H1 (cell line): ENCODE measurements at regions not wholly inside any gene's neighbourhood (a gene's known extent, or its start where the extent isn't known, plus 50 kb on each side); places are given as distances from the start of the nearest gene placed in this dataset.

Experiments used
- CTCF ChIA-PET: fragments of 300-600 bp; sonication (Branson Sonifier 250); formaldehyde crosslinking; loops from one replicate; lab custom pipeline; 2021; ENCODE audit not compliant: partially characterized antibody; lab: Charles Lee
- POLR2A ChIA-PET: fragments of 300-600 bp; sonication (Branson Sonifier 250); formaldehyde crosslinking; loops from one replicate; lab custom pipeline; 2021; ENCODE audit warnings: inconsistent platforms; ENCODE audit not compliant: partially characterized antibody; lab: Charles Lee
- DNase-seq, 2 experiments: peaks; one replicate each; pipeline versions ENCODE4 v3.0.0 to v3.0.0-alpha.2; 2010 to 2022; ENCODE audit warnings: low spot score in 2 of 2, low read depth in 1 of 2, mixed read lengths in 1 of 2
- FAIRE-seq: peaks from 2 replicates; lab custom pipeline; 2011; peaks lifted over from hg19 to GRCh38; lab: Jason Lieb, UNC
- H2AFZ ChIP-seq: 2 replicates; pipeline ENCODE4 v1.8.1; 2012; ENCODE audit warnings: low read length, inconsistent platforms
- H2AK5ac ChIP-seq: 2 replicates; pipeline ENCODE4 v1.6.1; 2013; ENCODE audit warnings: low read depth, low read length
- H2BK120ac ChIP-seq: replicated peaks from 2 replicates; pipeline ENCODE3; 2013; ENCODE audit warnings: low read depth, low read length, inconsistent platforms
- H2BK12ac ChIP-seq: 2 replicates; pipeline ENCODE4 v1.6.1; 2013; ENCODE audit warnings: low read depth, low read length
- H2BK15ac ChIP-seq: 2 replicates; pipeline ENCODE4 v1.6.1; 2013; ENCODE audit warnings: low read length
- H2BK20ac ChIP-seq: 2 replicates; pipeline ENCODE4 v1.6.1; 2013; ENCODE audit warnings: low read length
- H2BK5ac ChIP-seq: 2 replicates; pipeline ENCODE4 v1.6.1; 2013; ENCODE audit warnings: low read depth, low read length
- H3K14ac ChIP-seq: 2 replicates; pipeline ENCODE4 v1.6.1; 2013; ENCODE audit warnings: inconsistent platforms; ENCODE audit not compliant: insufficient read length
- H3K18ac ChIP-seq: 2 replicates; pipeline ENCODE4 v1.6.1; 2013; ENCODE audit warnings: low read length; ENCODE audit errors: extremely low read depth
- H3K23ac ChIP-seq: 2 replicates; pipeline ENCODE4 v1.6.1; 2013; ENCODE audit warnings: inconsistent platforms; ENCODE audit not compliant: insufficient read length
- H3K23me2 ChIP-seq: 2 replicates; pipeline ENCODE4 v1.6.1; 2013; ENCODE audit warnings: low read depth, low read length
- H3K27ac ChIP-seq: 2 replicates; pipeline ENCODE4 v1.6.1; 2011; ENCODE audit warnings: low read depth, low read length, inconsistent platforms
- H3K27me3 ChIP-seq, 4 experiments: replicated peaks in 1 of 4; 1 replicate in 1 of 4; 2 replicates in 3 of 4; pipeline versions ENCODE4 v1.6.1 to v1.8.1; 2011 to 2013; ENCODE audit warnings: low read length in 3 of 4, mild to moderate bottlenecking in 3 of 4, inconsistent platforms in 2 of 4, mixed read lengths in 2 of 4, moderate library complexity in 1 of 4; ENCODE audit not compliant: control insufficient read depth in 3 of 4, insufficient read depth in 3 of 4; ENCODE audit errors: extremely low read depth in 1 of 4
- H3K36me3 ChIP-seq, 4 experiments: 2 replicates each; pipeline versions ENCODE4 v1.6.1 to v1.8.1; 2011 to 2013; ENCODE audit warnings: mild to moderate bottlenecking in 4 of 4, low read length in 3 of 4, moderate library complexity in 2 of 4, control low read depth in 1 of 4, inconsistent platforms in 1 of 4; ENCODE audit not compliant: insufficient read depth in 4 of 4, control insufficient read depth in 2 of 4
- H3K4ac ChIP-seq: replicated peaks from 2 replicates; pipeline ENCODE3; 2013; ENCODE audit warnings: low read length, low read depth, mixed read lengths, inconsistent platforms; ENCODE audit not compliant: insufficient read length
- H3K4me1 ChIP-seq, 4 experiments: replicated peaks in 1 of 4; 1 replicate in 1 of 4; 2 replicates in 3 of 4; pipeline versions ENCODE4 v1.6.1 to v1.8.1; 2011 to 2013; ENCODE audit warnings: low read length in 3 of 4, inconsistent platforms in 2 of 4, mixed read lengths in 1 of 4; ENCODE audit not compliant: insufficient read depth in 4 of 4, control insufficient read depth in 3 of 4
- H3K4me2 ChIP-seq, 2 experiments: 2 replicates each; pipeline versions ENCODE4 v1.6.1 to v1.8.1; 2011 to 2013; ENCODE audit warnings: low read depth in 2 of 2, low read length in 2 of 2, control low read depth in 1 of 2, inconsistent platforms in 1 of 2, mild to moderate bottlenecking in 1 of 2; ENCODE audit not compliant: insufficient read depth in 1 of 2
- H3K4me3 ChIP-seq, 4 experiments: fragments of 200-600, 300-600 bp in 1 of 4; sonication (generic), shearing (Covaris generic), sonication (Bioruptor Twin) in 1 of 4; 2 replicates each; pipeline versions ENCODE4 v1.5.1 to v1.8.1; 2011 to 2016; ENCODE audit warnings: low read length in 4 of 4, low read depth in 3 of 4, control low read depth in 2 of 4, inconsistent platforms in 2 of 4, mild to moderate bottlenecking in 2 of 4, mixed read lengths in 1 of 4, moderate library complexity in 1 of 4; ENCODE audit not compliant: insufficient read depth in 2 of 4; ENCODE audit errors: extremely low read depth in 1 of 4
- H3K56ac ChIP-seq: replicated peaks from 2 replicates; pipeline ENCODE3; 2013; ENCODE audit warnings: low read depth, mild to moderate bottlenecking, mixed read lengths, low read length, inconsistent platforms; ENCODE audit not compliant: insufficient read length
- H3K79me1 ChIP-seq: 2 replicates; pipeline ENCODE4 v1.6.1; 2013; ENCODE audit warnings: low read depth, low read length, control low read depth
- H3K79me2 ChIP-seq, 2 experiments: 2 replicates each; pipeline versions ENCODE4 v1.6.1 to v1.8.1; 2012 to 2013; ENCODE audit warnings: low read length in 2 of 2, mild to moderate bottlenecking in 2 of 2, inconsistent platforms in 1 of 2; ENCODE audit not compliant: insufficient read depth in 2 of 2, control insufficient read depth in 1 of 2
- H3K9ac ChIP-seq, 4 experiments: replicated peaks in 1 of 4; 1 replicate in 1 of 4; 2 replicates in 3 of 4; pipeline versions ENCODE4 v1.6.1 to v1.8.1; 2011 to 2013; ENCODE audit warnings: low read depth in 3 of 4, low read length in 3 of 4, control low read depth in 2 of 4, mild to moderate bottlenecking in 2 of 4, moderate library complexity in 2 of 4, inconsistent platforms in 1 of 4; ENCODE audit errors: extremely low read depth in 1 of 4
- H3K9me3 ChIP-seq, 2 experiments: 2 replicates each; pipeline versions ENCODE4 v1.6.1 to v1.8.1; 2012 to 2013; ENCODE audit warnings: mild to moderate bottlenecking in 2 of 2, moderate library complexity in 2 of 2, control low read depth in 1 of 2, inconsistent platforms in 1 of 2, low read depth in 1 of 2, low read length in 1 of 2, mixed read lengths in 1 of 2; ENCODE audit not compliant: insufficient read depth in 2 of 2
- H4K20me1 ChIP-seq, 2 experiments: replicated peaks in 1 of 2; 2 replicates each; pipeline versions ENCODE3 to v1.8.1; 2011 to 2013; ENCODE audit warnings: inconsistent platforms in 2 of 2, low read length in 2 of 2, mild to moderate bottlenecking in 1 of 2; ENCODE audit not compliant: insufficient read depth in 2 of 2, control insufficient read depth in 1 of 2
- H4K5ac ChIP-seq: 2 replicates; pipeline ENCODE4 v1.6.1; 2013; ENCODE audit warnings: low read length, low read depth, mixed read lengths, inconsistent platforms; ENCODE audit not compliant: insufficient read length
- H4K8ac ChIP-seq: 2 replicates; pipeline ENCODE4 v1.8.0; 2013; ENCODE audit warnings: mild to moderate bottlenecking, moderate library complexity, low read length, inconsistent platforms; ENCODE audit not compliant: insufficient read depth; ENCODE audit errors: extremely low read depth
- H4K91ac ChIP-seq: replicated peaks from 2 replicates; pipeline ENCODE3; 2013; ENCODE audit warnings: low read length, mixed read lengths, inconsistent platforms; ENCODE audit not compliant: insufficient read length
- EP300 ChIP-seq, 2 experiments: IDR thresholded peaks; 1 replicate in 1 of 2; 2 replicates in 1 of 2; pipeline ENCODE4 v1.6.1; 2011 to 2012; ENCODE audit warnings: low read depth in 2 of 2, low read length in 2 of 2, mild to moderate bottlenecking in 2 of 2, borderline replicate concordance in 1 of 2, inconsistent platforms in 1 of 2, moderate library complexity in 1 of 2
- WGBS, 2 experiments: shearing (Covaris generic) in 1 of 2; methylation state at CpG; one replicate each; pipeline versions ENCODE4 v1.1.6 to v1.1.7; 2013 to 2015; ENCODE audit warnings: low lambda C conversion rate in 2 of 2, mixed read lengths in 2 of 2, inconsistent platforms in 1 of 2, low coverage in 1 of 2, missing lambda C conversion rate in 1 of 2; ENCODE audit not compliant: insufficient replicate concordance in 2 of 2, insufficient coverage in 1 of 2, insufficient read length in 1 of 2; ENCODE audit errors: extremely low coverage in 1 of 2, missing lambda C conversion rate in 1 of 2; 5-methylcytosine and 5-hydroxymethylcytosine counted together

DNA sequence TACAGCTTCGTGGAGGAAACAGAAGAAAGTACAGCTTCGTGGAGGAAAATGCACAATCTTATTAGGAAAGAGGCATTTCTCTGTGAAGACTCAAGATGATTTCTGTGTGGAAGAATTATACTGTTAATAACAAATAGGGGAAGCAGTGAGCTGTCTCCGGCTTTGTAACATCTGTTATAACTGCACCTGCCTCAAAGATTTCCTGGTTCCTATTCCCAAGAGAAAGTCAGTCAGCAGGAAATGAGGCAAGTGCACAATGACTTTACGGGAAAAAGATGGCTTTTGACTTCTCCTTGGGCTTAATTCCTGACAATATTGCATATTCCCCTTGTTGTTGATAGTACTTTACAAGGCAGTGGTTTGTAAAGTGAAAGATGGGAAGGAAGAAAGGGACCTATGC lies 538.5 kb downstream of the BMP2 start:
- Histone ChIP-seq H3K23me2 (no peaks in the 10 kb centered on the region), H3K79me2 (no peaks in the 10 kb centered on the region), H2BK20ac (no peak overlapping the region), H2BK120ac (no peak overlapping the region), H3K9me3 (no peaks in the 10 kb centered on the region), H3K9ac (no peak overlapping the region), H3K4me2 (no peak overlapping the region), H4K20me1 (no peaks in the 10 kb centered on the region), H3K27me3 (no peaks in the 10 kb centered on the region), H2BK5ac (no peak overlapping the region), H2AK5ac (no peak overlapping the region), H3K23ac (no peak overlapping the region), H2BK15ac (no peak overlapping the region), H3K56ac (no peak overlapping the region), H2BK12ac (no peak overlapping the region), H3K18ac (no peak overlapping the region), H3K4me1 (peaks cover 0 to 4% (median 0%) of the 10 kb centered on the region in 4 experiments; a peak in 1 of 7 replicates), H3K4ac (no peak overlapping the region), H3K27ac (no peak overlapping the region), H3K4me3 (no peak overlapping the region), H4K8ac (no peak overlapping the region), H3K79me1 (no peaks in the 10 kb centered on the region), H4K91ac (no peak overlapping the region), H3K14ac (no peak overlapping the region), H3K36me3 (no peaks in the 10 kb centered on the region), H2AFZ (no peak overlapping the region), H4K5ac (no peak overlapping the region)
- FAIRE-seq (no peak), DNase-seq (no peak)
- WGBS, 2 experiments, result 86% methylated on average over 4 of the region's 4 CpGs; no CpG with 5 or more reads in 1 of the 2 experiments
- ChIA-PET CTCF (no interaction called here), POLR2A (no interaction called here)
- no peak for TF ChIP-seq EP300 (IDR thresholded peaks at IDR 0.05; ENCODE audit: borderline replicate concordance in 1 of 2, low read depth in 2 of 2, low read length in 2 of 2)
